Mononuclear cell (primary cell): ENCODE measurements at regions not wholly inside any gene's neighbourhood (a gene's known extent, or its start where the extent isn't known, plus 50 kb on each side); places are given as distances from the start of the nearest gene placed in this dataset.

ENCODE experiments used
- H3K27me3 ChIP-seq: 2 replicates; pipeline ENCODE4 v1.6.0; 2011; ENCODE audit warnings: low read length, control low read depth; ENCODE audit not compliant: insufficient read depth
- H3K4me1 ChIP-seq: 2 replicates; pipeline ENCODE4 v1.5.1; 2011; ENCODE audit warnings: mild to moderate bottlenecking, low read length, control low read depth; ENCODE audit not compliant: insufficient read depth
- H3K4me3 ChIP-seq: 2 replicates; pipeline ENCODE4 v1.5.1; 2011; ENCODE audit warnings: mild to moderate bottlenecking, low read length, moderate library complexity
- H3K9me3 ChIP-seq: 2 replicates; pipeline ENCODE4 v1.5.1; 2011; ENCODE audit warnings: low read depth, mild to moderate bottlenecking, control low read depth, low read length

DNA sequence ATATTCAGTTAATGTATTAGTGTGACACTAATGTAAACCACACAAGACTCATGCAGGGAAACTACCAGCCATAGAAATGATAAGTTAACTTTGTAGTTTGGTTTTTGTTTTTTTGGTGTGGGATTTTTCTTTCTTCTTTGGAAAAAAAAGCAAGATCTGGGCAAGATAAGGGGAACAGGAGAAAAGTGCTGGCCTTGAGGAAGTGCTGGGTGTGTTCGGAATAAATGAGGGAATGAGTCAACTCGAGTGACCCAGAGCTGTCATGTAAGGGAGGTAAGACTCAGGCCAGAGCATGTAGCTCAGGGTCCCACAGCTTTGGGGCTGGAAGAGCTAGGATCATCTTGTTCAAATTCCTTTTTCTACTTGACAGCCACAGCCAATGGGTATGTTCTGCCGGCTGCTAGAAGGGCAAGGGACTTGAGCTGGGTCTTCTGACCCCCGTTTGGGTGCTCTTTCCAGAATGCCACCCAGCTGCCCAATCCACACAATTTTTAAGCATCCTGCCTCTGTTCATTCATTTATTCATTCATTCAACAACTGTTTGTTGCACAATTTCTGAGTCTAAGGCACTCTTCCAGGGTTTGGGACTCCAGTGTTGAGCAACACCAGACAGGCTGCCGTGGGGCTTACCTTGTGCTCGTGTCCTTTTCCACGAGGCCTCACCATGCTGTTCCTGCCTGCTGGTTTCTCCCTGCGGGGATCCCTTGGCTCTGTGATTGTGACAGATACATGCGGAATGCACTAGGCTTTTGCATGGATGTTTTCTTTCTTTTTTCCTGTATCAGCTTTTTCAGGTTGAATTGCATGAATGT is 54.5 kb downstream of the CLDN34 start:
- Histone ChIP-seq H3K9me3 (no peaks in the 10 kb centered on the region), H3K4me1 (peaks cover 14% of the 10 kb centered on the region), H3K4me3 (no peak overlapping the region), H3K27me3 (no peaks in the 10 kb centered on the region)

DNA sequence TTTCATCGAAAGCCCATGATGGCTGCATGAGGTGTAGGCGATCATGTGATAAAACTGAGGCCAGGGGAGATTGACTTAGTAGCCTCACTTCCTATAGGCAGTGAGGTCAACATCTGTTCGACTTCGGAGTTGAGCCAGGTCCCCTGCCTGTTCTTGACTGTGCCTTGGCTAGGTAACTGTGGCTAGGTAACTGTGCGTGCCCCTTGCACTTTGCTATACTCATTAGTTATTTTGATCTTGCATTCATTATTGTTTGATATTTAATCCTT is 55.0 kb downstream of the CLDN34 start:
- Histone ChIP-seq H3K27me3 (no peaks in the 10 kb centered on the region), H3K4me1 (peaks cover 10% of the 10 kb centered on the region), H3K4me3 (no peak overlapping the region), H3K9me3 (no peaks in the 10 kb centered on the region)

GRCh38 chrX:10022580-10023245 is 55.6 kb downstream of the CLDN34 start:
- H3K27me3 ChIP-seq = no peaks in the 10 kb centered on the region
- H3K4me1 ChIP-seq = peaks cover 10% of the 10 kb centered on the region
- no peaks in the 10 kb centered on the region for H3K9me3 ChIP-seq
- H3K4me3 ChIP-seq = no peak overlapping the region

GRCh38 chrX:10023821-10024220 is 56.7 kb downstream of the CLDN34 start:
- Histone ChIP-seq H3K4me3 (no peak overlapping the region), H3K9me3 (no peaks in the 10 kb centered on the region), H3K4me1 (peaks cover 10% of the 10 kb centered on the region), H3K27me3 (no peaks in the 10 kb centered on the region)

- Histone ChIP-seq H3K9me3 (no peaks in the 10 kb centered on the region), H3K4me1 (peaks cover 10% of the 10 kb centered on the region), H3K4me3 (no peak overlapping the region), H3K27me3 (no peaks in the 10 kb centered on the region)
These were observed 58.8 kb downstream of the CLDN34 start for GRCh38 chrX:10025742-10026493.

DNA sequence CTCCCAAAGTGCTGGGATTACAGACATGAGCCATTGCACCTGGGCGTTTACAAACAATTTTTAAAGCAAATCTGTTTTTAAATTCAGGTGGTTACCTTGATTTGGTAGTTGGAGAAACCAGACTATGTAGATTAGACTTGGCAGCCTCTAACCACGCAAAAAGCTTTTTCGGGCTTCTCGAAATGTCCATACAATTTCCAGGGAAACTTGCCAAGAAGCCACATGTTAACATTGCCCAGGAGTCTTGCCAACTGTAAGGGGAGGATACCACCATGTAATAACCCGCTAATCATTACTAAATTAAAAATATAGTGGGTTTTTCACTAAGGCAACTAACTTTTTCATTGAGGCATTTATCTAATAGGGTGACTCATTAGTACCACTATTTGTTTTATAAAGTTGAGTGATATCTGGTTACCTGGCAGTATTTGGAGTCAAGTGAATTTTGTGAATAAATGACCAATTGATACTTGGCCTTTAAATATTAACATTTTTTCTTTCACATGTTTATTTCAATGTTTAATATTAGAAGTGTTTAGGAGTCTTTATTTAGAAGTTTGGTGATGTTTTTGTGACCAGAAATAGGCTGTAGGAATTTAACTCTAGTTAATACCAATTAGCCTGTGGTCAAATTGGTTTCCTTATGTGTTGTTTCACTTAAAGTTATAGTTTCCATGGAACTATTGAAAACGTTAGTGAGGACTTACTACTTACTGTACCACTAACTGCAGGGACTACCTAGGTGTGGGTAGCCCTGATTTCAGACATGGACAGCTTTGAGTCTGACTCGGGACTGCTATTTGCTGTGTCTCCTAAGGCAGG is 61.3 kb downstream of the CLDN34 start:
- Histone ChIP-seq H3K9me3 (no peaks in the 10 kb centered on the region), H3K27me3 (no peaks in the 10 kb centered on the region), H3K4me3 (no peak overlapping the region), H3K4me1 (no peaks in the 10 kb centered on the region)

DNA sequence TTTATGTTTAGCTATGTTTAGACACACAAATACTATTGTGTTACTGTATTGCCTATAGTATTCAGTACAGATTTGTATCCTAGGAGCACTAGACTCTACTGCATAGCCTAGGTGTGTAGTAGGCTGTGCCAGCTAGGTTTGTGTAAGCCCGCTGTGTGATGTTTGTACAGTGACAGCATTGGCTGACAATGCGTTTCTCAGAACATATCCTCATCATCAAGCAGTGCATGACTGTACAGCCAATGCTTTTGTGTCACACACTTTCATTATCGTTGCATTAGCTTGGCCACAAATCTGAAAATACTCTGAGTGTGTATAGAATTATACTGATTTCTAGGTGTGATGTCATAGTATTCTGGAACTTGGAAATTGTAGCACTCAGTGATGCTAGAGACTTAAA is 63.4 kb downstream of the CLDN34 start:
- Histone ChIP-seq H3K4me3 (no peak overlapping the region), H3K4me1 (no peaks in the 10 kb centered on the region), H3K27me3 (no peaks in the 10 kb centered on the region), H3K9me3 (no peaks in the 10 kb centered on the region)

DNA sequence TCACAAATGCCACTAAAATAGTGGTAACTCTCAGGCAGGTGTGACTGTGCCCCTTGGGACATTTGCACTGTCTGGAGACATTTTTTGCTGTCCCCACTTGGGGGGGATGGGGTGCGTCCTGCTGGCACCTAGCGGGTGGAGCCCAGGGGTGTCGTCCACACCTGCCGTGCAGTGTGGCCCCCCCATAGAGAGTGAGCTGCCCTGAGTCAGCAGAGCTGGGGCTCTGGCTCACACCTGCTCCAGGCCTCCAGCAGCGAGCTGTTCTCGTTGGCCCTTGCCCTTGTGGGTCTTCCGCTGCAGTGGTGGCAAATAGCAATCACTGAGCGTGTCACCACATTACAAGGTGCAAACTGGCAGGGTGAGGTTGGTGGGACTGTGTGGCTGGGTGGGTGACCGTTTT is 64.6 kb downstream of the CLDN34 start:
- no peaks in the 10 kb centered on the region for H3K27me3 ChIP-seq
- no peaks in the 10 kb centered on the region for H3K4me1 ChIP-seq
- H3K9me3 ChIP-seq = no peaks in the 10 kb centered on the region
- H3K4me3 ChIP-seq = no peak overlapping the region

- Histone ChIP-seq H3K4me3 (no peak overlapping the region), H3K27me3 (no peaks in the 10 kb centered on the region), H3K4me1 (no peaks in the 10 kb centered on the region), H3K9me3 (no peaks in the 10 kb centered on the region)
These were observed 65.0 kb downstream of the CLDN34 start for GRCh38 chrX:10032147-10032546.

DNA sequence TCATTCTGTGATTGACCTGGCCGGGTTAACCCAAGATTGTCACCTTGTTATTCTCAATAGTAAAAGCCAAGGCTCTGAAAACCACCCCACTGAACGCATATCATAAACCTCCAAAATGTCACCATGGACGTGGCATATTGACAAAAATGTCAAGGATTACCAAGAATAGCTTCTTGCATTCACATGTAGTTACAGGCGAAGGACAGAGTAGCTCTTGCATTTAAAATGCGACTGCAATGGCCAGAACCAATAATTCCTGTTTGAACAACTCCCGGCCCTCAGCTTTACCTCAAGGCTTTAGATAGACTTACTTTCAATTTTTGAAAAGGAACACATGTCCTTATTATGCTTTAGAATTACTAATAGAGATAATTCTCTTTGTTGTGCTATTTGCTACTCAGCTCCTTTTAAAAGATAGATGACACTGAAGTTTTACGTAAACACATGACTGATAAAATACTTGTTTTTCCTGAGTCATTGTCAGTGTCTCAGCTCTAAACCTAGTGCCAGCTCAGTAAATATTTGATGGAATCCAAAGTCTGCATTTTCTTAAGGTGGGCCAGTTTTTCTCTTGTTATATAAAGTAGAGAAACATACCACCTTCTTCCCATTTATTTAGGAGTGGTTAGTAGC is 66.3 kb downstream of the CLDN34 start:
- Histone ChIP-seq H3K9me3 (no peaks in the 10 kb centered on the region), H3K4me1 (no peaks in the 10 kb centered on the region), H3K27me3 (no peaks in the 10 kb centered on the region), H3K4me3 (no peak overlapping the region)

DNA sequence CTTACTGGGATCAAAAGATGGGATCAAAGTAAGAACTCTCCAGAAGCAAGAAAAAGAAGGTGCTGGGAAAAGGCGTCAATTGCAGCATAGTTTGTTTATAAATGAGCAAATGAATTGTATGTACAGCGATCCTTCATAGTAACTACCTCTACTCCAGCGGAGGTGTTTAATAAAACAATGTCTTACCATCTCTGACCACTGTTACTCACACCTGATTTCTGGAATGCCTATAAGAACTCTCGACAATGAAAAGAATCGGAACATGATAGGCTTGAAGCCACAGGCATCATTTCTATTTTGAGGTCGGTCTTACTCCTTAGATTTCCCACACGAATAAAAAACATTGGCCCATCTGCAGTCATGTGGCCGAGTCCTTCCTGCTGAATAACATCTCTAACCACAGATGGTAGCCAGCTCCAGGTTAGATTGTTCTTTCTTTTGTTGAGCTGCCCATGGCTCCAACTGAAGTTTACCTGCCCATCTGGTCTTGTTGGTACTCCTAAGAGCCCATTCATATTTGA is 67.6 kb downstream of the CLDN34 start:
- no peak overlapping the region for H3K4me3 ChIP-seq
- H3K27me3 ChIP-seq = no peaks in the 10 kb centered on the region
- no peaks in the 10 kb centered on the region for H3K9me3 ChIP-seq
- H3K4me1 ChIP-seq = no peaks in the 10 kb centered on the region

- no peaks in the 10 kb centered on the region for H3K4me1 ChIP-seq
- H3K9me3 ChIP-seq = no peaks in the 10 kb centered on the region
- H3K27me3 ChIP-seq = no peaks in the 10 kb centered on the region
- no peak overlapping the region for H3K4me3 ChIP-seq
These were observed 71.4 kb downstream of the CLDN34 start for GRCh38 chrX:10038585-10038984.

- Histone ChIP-seq H3K4me1 (no peaks in the 10 kb centered on the region), H3K27me3 (no peaks in the 10 kb centered on the region), H3K4me3 (no peak overlapping the region), H3K9me3 (no peaks in the 10 kb centered on the region)
These were observed 72.9 kb downstream of the CLDN34 start for GRCh38 chrX:10039821-10040793.
